ENCODE measurements at regions not wholly inside any gene's neighbourhood (a gene's known extent, or its start where the extent isn't known, plus 50 kb on each side); places are given as distances from the start of the nearest gene placed in this dataset.

GRCh38 chr6:19715167-19715551, 122.0 kb upstream of the ID4 start:
- Histone ChIP-seq H3K23ac (ENCODE audit: low read depth, low read length) (no peak overlapping the region), H3K18ac (ENCODE audit: low read depth, low read length) (no peak overlapping the region), H2BK5ac (ENCODE audit: low read depth, low read length, poor library complexity, severe bottlenecking) (no peak overlapping the region), H3K56ac (ENCODE audit: extremely low read depth, insufficient read depth, low read length) (no peak overlapping the region), H4K8ac (ENCODE audit: low read depth in 2 of 2, low read length in 2 of 2) (no peak overlapping the region), H3K36me3 (ENCODE audit: control insufficient read depth, insufficient read depth, low read length) (no peaks in the 10 kb centered on the region), H2AK5ac (ENCODE audit: low read depth, low read length) (no peak overlapping the region), H3K14ac (replicated peaks; ENCODE audit: low read depth, low read length) (no peak overlapping the region), H3K4me2 (ENCODE audit: low read depth, low read length) (no peak overlapping the region), H3K79me1 (ENCODE audit: low read depth in 1 of 2, low read length in 2 of 2) (no peaks in the 10 kb centered on the region), H4K5ac (ENCODE audit: low read depth, low read length) (no peak overlapping the region), H3K4me1 (ENCODE audit: control insufficient read depth, insufficient read depth, low read length) (peaks cover 3% of the 10 kb centered on the region), H2BK120ac (ENCODE audit: low read depth, low read length) (no peak overlapping the region), H3K9me3 (ENCODE audit: control insufficient read depth, insufficient read depth, low read length) (no peaks in the 10 kb centered on the region), H4K91ac (ENCODE audit: insufficient read depth, low read depth, low read length) (no peak overlapping the region), H2AK9ac (replicated peaks; ENCODE audit: low read depth, low read length, poor library complexity) (no peak overlapping the region), H2BK15ac (ENCODE audit: low read depth, low read length) (no peak overlapping the region), H4K20me1 (ENCODE audit: insufficient read depth, low read length) (no peaks in the 10 kb centered on the region), H3K27me3 (ENCODE audit: control insufficient read depth, insufficient read depth, low read length) (no peaks in the 10 kb centered on the region), H3K4me3 (ENCODE audit: insufficient read depth, low read depth, low read length) (no peak overlapping the region), H3K4ac (ENCODE audit: low read depth, low read length) (no peak overlapping the region), H3K9me1 (ENCODE audit: insufficient read depth, low read length) (peaks cover 5% of the 10 kb centered on the region), H3K9ac (ENCODE audit: low read depth, low read length) (no peak overlapping the region), H3K27ac (ENCODE audit: insufficient read depth, low read length) (no peak overlapping the region), H2BK20ac (ENCODE audit: low read depth, low read length) (no peak overlapping the region), H2AFZ (replicated peaks; ENCODE audit: low read length, poor library complexity) (no peak overlapping the region)
- BruUV-seq (replicated peaks): no TSS peak
- POLR2A ChIA-PET (ENCODE audit: unreplicated experiment): no interaction called here
- CTCF ChIA-PET: no interaction called here
- intact Hi-C loops (cut with micrococcal nuclease) (loop anchor here (5.0 kb wide), 1 partner anchor 122 kb away; the partner anchor contains the start of gene ID4), dilution Hi-C loops (cut with HindIII; ENCODE audit: low sequenced_read_pairs, unreplicated experiment) (no loop called here), in situ Hi-C loops (cut with MboI; ENCODE audit: low sequenced_read_pairs) (no loop called here)
- ATAC-seq (ENCODE audit: low read depth) (no peak), DNase-seq (no peak)
- TF ChIP-seq RCOR1 (IDR thresholded peaks at IDR 0.05; ENCODE audit: insufficient replicate concordance, low read length) (no peak), BHLHE40 (IDR thresholded peaks at IDR 0.05; ENCODE audit: low read depth, low read length) (no peak), SMC3 (IDR thresholded peaks at IDR 0.05; ENCODE audit: low read depth, low read length) (no peak)

Data from IMR-90 (cell line).